ENCODE measurements at regions not wholly inside any gene's neighbourhood (a gene's known extent, or its start where the extent isn't known, plus 50 kb on each side); places are given as distances from the start of the nearest gene placed in this dataset.
"Not testable (repeated sequence)": the region's sequence is repeated elsewhere in the genome, so short reads cannot be mapped to it uniquely, and the experiment has no call there.

DNA sequence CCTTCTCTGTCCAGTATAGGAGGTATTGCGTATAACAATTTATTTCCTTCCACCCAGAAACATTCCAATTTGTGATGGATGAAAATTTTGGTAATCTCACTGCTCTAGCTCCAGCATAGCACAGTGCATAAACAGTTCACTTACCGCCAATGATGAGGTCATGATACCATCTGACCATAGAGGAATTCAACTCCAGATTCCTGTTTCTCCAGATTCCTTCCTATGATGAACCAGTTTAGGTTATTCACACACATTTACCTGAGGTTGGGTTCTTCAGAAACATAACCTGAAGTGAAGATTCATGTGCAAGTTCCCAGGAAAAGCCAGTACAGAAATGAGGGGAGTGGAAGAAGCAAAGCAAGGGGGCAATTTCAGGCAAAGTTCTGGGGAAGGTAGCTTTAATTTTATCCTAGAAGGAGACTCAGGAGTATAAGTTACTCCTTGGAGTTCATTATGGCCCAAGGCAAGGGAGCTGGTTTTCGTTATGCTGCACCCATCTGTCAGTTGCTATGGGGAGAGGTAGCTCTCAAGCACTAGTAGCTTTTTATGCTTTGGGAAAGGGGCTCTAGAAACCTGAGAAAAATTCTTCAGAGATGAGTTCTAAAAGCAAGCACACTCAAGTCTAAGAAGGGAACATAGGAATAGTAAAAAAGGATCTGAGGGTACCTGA, 121.6 kb downstream of the CASP12 start:
- no peak for DNase-seq (ENCODE audit: low spot score)

DNA sequence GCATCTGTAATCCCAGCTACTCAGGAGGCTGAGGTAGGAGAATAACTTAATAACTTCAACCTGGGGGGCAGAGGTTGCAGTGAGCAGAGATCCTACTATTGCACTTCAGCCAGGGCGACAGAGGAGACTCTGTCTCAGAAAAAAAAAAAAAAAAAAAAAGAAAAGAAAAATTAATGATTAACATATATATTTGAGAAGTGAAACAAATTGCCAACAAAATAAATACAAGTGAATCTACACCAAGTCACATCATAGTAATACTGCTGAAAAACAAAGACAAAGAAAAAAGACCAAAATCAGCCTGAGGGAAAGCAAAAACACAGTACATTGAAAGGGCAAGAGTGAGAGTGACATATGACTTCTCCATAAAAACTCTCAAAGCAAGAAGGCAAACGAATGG, 123.7 kb downstream of the CASP12 start:
- no peak for DNase-seq (ENCODE audit: low spot score)

DNA sequence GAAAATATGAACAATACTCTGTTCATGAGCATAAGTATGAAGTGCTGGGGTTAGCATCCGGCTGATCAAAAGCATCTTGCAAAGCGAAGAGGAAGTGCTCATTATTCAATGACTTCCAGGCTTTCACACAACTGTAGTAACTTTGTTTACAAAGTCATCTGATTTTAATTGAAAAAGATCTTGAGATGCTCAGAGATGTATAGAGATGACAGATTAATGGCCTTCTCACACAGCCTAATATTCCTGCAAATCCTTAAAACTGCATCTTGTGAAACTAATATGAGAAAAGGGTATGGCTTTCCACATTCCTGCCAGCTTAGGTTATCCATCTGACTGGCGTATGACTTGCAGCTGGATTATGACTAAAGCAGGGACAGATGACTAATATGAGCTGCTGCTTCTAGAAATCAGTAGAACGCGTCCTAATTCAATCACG, 125.4 kb downstream of the CASP12 start:
- peak; percentile 88 for DNase-seq (ENCODE audit: low spot score)

- DNase-seq (ENCODE audit: low spot score): no peak
Measured at GRCh38 chr11:104771763-104772162, 126.5 kb downstream of the CASP12 start.

DNA sequence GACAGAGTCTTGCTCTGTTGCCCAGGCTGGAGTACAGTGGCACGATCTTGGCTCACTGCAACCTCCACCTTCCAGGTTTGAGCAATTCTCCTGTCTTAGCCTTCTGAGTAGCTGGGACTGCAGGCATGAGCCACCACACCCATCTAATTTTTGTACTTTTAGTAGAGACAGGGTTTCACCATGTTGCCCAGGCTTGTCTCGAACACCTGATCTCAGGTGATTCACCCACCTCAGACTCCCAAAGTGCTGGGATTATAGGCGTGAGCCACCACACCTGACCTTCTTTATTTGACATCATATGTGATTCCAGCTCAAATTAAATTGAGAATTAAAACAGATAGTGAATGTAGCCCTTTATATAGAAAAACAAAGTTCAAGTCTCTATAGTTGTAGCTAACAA, 127.2 kb downstream of the CASP12 start:
- DNase-seq (ENCODE audit: low spot score): not testable (repeated sequence)

- DNase-seq (ENCODE audit: low spot score): no peak
Measured at GRCh38 chr11:104765401-104766095, 132.7 kb downstream of the CASP12 start.

DNA sequence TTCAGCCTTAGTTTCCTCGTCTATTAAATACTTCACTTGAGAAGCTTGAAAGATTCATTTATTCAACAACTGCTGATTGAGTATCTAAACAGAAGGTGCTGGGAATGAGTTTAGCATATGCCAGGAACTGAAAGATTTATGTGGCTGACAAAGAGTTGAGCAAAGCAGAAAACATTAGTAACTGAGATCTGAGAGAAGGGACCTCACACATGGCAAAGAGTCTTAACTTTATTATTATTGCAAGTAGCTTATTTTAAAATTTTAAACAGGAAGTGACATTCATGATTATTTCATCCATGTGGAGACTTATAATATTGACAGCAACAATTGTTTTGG, 133.6 kb downstream of the CASP12 start:
- no peak for DNase-seq (ENCODE audit: low spot score)

- DNase-seq (ENCODE audit: low spot score): no peak
Measured at GRCh38 chr11:104763930-104764709, 134.1 kb downstream of the CASP12 start.

GRCh38 chr11:104761511-104761910, 136.7 kb downstream of the CASP12 start:
- DNase-seq (ENCODE audit: low spot score): no peak

DNA sequence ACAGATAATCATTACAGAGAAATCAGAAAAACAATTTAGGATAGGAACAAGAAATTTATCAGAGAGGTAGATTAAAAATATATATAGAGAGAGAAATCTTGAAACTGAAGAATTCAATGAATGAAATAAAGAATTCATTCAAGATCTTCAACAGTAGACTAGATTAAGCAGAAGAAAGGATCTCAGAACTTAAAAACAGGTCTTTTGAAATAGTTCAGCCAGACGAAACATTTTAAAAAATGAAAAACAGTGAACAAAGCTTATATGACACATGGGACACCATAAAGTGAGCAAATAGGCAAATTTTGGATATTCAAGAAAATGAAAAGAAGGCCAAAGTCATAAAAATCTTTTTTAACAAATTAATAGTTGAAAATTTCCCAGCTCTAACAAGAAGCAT, 138.8 kb downstream of the CASP12 start:
- DNase-seq (ENCODE audit: low spot score): no peak

DNA sequence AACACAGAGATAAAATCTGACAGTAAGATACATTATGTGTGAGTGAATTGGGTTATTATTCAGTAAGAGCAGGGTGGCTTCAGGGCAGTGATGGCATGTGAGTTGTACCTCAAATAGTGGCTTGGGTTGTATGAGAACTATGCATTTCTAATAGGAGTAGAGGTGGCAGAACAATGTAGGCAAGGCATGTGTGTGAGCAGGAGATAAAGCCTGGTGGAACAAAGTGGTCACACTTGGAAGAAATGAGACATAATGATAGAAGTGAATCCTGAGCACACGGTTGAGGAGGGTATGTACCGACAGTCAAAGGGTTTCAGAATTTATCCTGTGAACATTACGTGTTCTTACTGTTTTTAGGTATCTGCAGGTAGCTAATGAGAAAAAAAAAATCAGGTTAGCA, 159.3 kb downstream of the CASP12 start:
- no peak for DNase-seq (ENCODE audit: low spot score)

- DNase-seq (ENCODE audit: low spot score): no peak
Measured at GRCh38 chr11:104738208-104738607, 160.1 kb downstream of the CASP12 start.

DNA sequence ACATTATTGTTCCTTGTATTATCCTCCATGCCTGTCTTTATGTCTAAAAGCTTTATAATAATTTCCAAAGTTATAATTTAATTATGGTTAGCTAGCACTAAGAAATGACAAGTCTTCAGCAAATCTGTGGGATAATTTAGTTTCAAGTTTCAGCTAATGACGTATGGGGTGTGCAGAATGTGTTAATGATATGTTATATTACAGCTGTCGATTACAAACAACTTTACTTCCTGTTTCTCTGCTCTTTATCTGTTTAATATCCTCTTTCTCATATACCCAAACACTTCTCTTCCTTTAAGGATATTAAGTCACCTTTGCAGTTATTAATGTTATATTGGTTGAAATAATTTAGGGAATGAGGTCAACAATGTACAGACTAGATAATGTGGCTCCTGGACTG, 161.8 kb downstream of the CASP12 start:
- DNase-seq (ENCODE audit: low spot score): no peak

DNA sequence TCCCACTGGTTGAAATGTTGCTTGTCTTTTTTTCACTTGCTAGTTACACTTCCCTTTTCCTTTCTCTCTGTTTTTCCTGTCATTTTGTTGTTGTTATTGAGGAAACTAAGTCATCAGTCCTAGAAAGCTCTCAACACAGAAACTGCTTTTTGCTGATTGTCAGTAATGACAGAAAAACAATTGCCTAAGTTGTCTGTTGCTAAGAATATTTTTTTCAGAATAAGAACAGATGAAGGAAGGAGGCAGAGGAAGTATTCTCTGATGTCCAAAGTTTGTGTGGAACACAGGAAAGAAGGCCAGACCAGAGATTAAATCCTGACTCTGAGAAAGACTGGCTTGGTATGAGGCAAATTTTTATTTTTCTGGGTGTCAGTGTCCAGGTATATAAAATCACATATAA, 163.3 kb downstream of the CASP12 start:
- DNase-seq (ENCODE audit: low spot score): no peak

DNA sequence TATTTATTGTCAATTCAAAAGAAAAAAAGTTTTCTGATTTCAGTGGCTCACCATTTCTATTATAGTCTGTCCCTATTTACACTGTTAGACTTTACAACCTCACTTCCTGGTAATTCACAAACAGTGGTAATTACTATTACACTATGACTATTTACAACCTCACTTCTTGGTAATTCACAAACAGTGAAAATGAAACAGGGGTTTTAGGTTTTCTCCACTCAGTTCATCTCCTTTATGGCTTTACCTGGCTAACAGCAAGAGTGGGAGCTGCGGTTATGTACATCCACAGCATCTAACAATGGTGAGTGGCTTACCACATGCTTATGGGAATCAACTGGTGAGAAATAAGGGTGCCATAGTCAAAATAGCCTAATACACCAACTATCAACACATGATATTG, 166.4 kb downstream of the CASP12 start:
- no peak for DNase-seq (ENCODE audit: low spot score)

DNA sequence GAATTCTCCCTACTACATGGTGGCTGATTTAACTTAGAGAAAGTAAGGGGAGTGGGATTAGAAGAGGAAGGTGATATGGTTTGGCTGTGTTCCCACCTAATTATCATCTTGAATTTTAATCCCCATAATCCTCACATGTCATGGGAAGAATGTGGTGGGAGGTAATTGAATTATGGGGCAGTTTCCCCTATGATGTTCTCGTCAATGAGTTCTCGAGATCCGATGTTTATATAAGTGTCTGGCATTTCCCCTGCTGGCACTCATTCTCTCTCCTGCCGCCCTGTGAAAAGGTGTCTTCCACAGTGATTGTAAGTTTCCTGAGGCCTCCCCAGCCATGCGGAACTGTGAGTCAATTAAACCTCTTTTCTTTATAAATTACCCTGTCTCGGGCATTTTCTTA, 169.3 kb downstream of the CASP12 start:
- DNase-seq (ENCODE audit: low spot score): no peak

DNA sequence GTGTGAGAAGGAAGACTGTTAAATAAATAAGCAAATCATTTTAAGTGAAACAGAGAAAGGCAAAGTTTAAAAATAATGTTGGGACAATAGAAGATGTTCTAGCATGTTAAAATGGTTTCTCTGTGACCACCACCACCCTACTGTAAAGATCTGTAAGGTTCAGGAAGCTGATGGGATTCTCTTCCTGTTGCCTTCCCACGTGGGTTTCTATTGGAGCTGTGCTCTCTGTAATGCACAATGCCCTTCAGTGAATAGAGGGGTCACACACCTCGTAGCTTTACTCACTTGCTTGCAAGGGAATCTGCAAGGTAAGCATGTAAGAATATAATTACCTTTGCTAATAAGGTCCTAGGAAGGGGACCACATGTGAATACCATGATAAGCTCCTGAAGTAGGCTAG, 170.5 kb downstream of the CASP12 start:
- no peak for DNase-seq (ENCODE audit: low spot score)

DNA sequence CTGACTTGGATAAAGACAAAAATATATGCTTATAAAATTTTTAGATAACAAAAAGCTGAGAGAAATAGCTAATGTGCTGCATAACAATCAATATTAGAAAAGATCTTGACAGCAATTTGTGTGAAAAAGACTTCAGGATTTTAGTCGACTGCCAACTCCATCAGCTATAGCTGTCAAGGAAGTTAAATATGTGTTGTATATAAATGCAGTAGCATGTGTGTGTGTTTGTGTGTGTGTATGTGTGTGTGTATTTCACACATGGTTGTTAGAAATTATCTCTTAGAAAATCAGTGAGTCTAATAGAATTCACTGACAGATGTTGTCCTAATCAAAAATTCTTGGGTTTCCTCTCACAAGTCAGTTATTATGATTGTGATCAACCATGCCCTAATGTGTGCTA, 171.2 kb downstream of the CASP12 start:
- DNase-seq (ENCODE audit: low spot score): no peak

GRCh38 chr11:104725796-104726408, 172.4 kb downstream of the CASP12 start:
- DNase-seq (ENCODE audit: low spot score): no peak

GRCh38 chr11:104713401-104713800, 184.9 kb downstream of the CASP12 start:
- DNase-seq (ENCODE audit: low spot score): no peak

DNA sequence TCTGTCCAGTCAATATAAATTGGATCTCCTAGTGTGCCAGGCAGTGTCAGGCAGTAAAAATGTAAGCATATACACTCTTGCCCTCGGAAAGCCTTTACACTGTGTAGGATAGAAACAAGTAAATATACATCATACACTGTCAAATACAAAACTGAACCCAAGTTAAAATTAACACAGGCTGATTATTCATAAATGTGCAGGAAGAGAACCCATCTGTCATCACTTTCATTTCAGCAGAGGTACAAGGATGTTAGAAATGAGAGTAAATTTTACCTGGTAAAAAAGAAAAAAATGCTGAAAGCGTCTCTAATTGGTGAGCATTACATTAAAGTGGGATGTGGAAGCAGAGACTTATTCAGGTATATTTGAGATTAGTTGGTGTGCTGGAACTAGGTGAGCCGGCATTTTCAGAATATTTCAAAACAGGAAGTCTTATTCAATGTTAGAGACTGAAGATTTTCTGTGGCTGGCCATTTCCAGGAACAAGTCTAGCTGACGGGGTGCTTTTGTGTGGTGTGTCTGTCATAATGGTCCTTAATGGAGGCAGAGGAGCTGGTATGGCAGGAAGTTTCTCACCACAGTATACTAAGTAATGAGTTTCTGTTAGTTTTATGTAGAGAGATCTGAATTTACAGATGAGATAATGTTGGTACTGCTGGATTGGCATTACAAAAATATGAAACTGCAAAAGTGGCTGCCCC, 192.6 kb downstream of the CASP12 start:
- no peak for DNase-seq (ENCODE audit: low spot score)

- no peak for DNase-seq (ENCODE audit: low spot score)
Measured at GRCh38 chr11:104704888-104705287, 193.4 kb downstream of the CASP12 start.

Measured in RKO (cell line).